Iris pigment epithelial cell (primary cell): ENCODE measurements at regions not wholly inside any gene's neighbourhood (a gene's known extent, or its start where the extent isn't known, plus 50 kb on each side); places are given as distances from the start of the nearest gene placed in this dataset.
A peak's percentile ranks its signal among the peaks of the same experiment; 100 is the strongest.

ENCODE experiments used
- DNase-seq: peaks from one replicate; pipeline ENCODE4 v3.0.0-alpha.2; 2011; ENCODE audit warnings: low read depth

- peak; percentile 3 for DNase-seq
Observed at GRCh38 chr11:96607864-96608558, 218.2 kb downstream of the JRKL start.

GRCh38 chr11:96614101-96614500 is 224.3 kb downstream of the JRKL start:
- DNase-seq, result no peak

DNA sequence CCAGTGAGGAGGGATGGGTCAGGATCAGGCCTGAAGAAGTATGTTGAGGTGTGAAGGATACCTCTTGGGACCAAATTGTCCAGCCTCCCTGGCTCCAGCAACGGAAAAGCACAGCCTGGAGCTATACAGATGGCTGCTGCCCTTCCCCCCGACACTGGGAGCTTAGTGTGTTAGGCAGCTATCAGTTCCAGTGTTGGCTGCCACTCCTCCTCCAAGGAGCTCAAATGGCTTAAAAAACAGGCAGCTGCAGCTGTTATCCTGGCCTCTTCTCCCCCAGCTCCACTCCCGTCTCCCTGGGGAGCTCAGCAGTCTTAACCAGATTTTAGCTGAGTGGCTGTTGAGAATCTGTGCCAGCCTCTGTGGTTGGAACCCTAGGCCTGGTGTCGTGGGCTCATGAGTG is 225.0 kb downstream of the JRKL start:
- DNase-seq, result no peak

- DNase-seq, result peak; percentile 16
Observed at GRCh38 chr11:96620464-96621044, 230.7 kb downstream of the JRKL start.

DNA sequence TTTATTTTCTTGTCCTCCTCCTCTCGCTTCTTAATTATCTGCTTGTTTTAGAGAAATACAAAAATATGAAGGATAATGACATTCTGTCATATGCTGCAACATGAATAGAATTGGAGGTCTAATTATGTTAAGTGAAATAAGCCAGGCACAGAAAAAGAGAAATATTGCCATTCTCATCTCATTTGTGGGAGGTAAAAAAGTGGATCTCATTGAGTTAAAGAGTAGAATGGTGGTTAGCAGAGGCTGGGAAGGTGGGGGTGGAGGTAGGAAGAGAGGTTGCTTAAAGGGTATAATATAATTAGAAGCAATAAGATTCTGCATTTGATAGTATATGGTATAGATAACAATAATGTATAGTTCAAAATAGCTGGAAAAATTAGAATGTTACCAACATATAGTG is 231.3 kb downstream of the JRKL start:
- DNase-seq, result no peak

DNA sequence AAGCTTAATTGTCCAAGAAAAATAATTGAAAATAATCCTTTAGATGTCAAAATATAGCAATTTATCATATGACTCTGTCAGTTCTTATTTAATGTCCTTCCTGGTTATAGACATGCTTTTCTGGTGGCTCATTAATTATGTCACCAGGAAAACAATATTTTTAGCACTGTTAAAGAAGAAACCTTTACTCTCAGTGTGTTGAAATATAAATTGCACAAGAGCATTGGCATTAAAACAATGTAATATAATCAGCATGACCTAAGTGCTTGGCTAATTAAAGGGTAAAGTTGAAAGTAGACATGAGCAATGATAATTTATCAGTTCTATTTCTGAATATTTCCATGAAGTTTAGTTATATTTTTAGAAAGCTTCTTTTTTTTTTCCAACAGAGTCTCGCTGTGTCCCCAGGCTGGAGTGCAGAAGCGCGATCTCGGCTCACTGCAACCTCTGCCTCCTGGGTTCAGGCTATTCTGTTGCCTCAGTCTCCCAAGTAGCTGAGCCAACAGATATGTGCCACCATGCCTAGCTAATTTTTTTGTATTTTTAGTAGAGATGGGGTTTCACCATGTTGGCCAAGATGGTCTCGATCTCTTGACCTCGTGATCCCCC is 232.3 kb downstream of the JRKL start:
- no peak for DNase-seq

GRCh38 chr11:96624126-96624525 is 234.3 kb downstream of the JRKL start:
- no peak for DNase-seq

- DNase-seq, result no peak
Observed at GRCh38 chr11:96627376-96627775, 237.6 kb downstream of the JRKL start.

GRCh38 chr11:96635655-96636054 is 245.8 kb downstream of the JRKL start:
- DNase-seq, result no peak

DNA sequence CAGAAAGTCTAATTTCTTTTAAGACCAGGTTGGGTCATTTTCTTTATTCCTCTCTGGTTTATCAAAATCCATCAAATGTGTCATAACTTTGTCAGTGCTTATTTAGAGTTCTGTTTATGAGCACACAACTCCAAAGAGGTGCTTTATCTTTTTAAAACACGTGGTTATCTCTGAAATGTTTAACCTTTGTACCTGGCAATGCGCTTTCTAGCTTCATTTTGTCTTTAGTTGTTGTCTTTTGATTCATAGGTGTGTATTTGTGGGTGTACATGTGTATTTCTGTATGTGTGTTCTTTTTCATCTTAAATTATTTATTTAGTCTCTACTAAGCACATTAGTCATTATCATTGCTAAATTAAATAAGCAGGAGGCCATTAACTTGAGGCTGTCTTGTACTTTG is 251.4 kb downstream of the JRKL start:
- DNase-seq, result no peak

- DNase-seq, result no peak
Observed at GRCh38 chr11:96642583-96642982, 252.8 kb downstream of the JRKL start.

- DNase-seq, result no peak
Observed at GRCh38 chr11:96643173-96643572, 253.4 kb downstream of the JRKL start.

DNA sequence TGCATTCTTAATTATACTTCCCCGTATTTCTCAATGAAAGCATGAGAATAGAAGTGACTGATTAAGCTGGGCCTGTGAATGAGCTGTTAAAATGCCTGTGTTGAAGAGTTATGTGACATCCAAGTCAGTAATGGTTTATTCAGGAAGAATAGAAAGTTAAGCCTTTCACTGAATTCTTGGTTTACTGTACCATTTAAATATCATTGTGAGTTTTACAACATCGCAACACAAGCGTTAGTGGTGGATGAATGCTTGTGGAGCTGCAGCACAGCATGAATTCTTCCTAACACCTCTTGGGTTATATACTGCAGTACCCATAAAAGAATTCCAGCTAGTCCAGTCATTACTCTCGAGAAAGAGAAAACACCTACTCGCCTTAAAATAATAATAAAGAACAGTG is 257.8 kb downstream of the JRKL start:
- no peak for DNase-seq

GRCh38 chr11:96648991-96649390 is 259.2 kb downstream of the JRKL start:
- no peak for DNase-seq

DNA sequence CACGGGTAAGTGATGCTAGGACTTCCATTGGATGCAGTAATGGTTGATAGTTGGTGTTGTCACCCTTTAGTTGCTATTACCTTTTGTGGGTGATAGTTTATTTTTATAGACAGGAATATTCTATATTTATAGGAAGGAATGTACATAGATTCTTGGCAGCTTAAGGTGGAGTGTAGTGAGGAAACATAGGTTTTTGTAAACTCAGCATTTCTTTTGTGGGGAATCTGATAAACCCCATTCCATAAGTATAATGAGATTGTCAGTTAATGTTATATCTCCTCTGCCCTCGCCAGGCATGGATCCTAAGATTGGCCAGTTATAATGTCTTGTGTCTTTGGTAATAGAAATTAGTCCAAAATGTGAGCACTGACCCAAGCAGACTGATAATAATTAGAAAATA is 262.7 kb downstream of the JRKL start:
- no peak for DNase-seq

- no peak for DNase-seq
Observed at GRCh38 chr11:96655474-96655873, 265.7 kb downstream of the JRKL start.

- no peak for DNase-seq
Observed at GRCh38 chr11:96658436-96658835, 268.6 kb downstream of the JRKL start.

DNA sequence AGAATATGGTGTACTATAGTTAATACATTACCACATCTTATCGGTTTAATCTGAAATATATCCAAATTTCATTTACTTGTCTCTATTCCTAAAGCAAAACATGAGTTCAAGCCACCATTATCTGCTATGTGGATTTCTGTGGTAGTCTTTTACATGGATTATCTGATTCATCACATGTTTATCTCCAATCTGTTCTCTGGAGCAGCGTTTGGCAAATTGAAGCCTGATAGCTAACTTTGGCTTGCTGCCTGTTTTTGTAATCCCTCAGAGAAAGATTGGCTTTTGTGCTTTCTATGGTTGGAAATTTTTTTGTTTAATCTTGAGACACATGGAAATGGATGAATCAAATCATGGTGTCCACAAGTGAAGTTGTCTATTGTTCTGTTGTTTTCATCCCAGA is 274.3 kb downstream of the JRKL start:
- peak; percentile 0 for DNase-seq

DNA sequence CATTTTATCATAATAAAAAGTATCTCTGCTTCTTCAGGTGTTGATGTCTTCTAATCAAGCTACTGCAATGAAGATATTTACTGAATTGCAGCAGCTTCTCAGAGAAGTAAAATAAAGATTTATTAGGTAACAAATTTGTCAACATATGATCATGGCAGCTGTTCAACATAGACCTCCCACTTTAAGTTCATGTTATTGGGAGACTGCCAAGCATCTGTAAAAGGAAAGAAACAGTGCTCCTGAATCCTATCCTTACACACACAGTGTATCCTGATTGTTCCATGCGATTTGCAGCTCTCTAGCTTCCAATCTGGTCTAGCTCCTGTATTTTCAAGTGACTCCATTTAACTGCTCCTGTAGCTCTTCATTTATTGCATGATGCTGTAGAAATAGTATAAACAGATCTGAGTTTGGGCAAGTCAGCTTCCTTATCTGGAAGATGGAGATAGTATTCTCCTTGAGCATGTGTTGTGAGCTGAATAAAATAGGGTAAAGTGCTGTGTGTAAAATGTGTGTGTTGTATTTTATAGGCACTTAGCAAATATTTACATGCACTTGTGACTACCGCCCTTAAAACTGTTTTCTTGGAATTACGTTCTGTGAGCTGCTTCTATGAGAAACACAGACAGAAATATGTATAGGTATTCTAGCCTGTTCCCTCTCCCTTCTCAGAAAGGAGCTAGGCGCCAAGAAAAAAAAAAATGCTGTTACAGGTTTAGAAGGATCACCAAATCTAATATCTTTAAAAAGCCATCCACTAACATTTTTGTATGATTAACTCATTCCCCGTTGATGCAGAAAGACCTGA is 290.6 kb downstream of the JRKL start:
- no peak for DNase-seq

GRCh38 chr11:96681019-96681716 is 291.4 kb downstream of the JRKL start:
- no peak for DNase-seq

- DNase-seq, result no peak
Observed at GRCh38 chr11:96694338-96694737, 304.5 kb downstream of the JRKL start.

DNA sequence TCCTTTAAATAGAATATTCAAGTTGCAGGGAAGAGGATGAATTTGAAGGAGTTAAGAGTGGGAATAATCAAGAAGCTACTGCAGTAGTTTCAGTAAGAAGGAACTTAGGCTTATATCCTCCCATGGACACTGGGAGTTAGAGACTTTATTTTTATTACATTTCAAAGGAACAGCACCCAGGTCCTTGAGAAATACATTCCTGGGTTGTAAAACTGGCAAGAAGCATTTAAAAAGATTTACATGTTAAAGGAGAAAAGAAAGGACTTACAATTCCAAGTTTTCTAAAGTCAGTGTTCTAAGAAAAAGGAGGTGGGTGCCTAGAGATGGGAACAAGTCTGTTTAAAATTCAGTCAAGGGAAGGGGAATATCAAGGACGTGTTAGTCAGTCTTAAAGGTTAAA is 306.9 kb downstream of the JRKL start:
- DNase-seq, result no peak
